ENCODE measurements at regions not wholly inside any gene's neighbourhood (a gene's known extent, or its start where the extent isn't known, plus 50 kb on each side); places are given as distances from the start of the nearest gene placed in this dataset.

- H3K36me3 ChIP-seq (ENCODE audit: control insufficient read depth in 2 of 2, insufficient read depth in 2 of 2, low read length in 1 of 2) = no peaks in the 10 kb centered on the region
- TF ChIP-seq MEF2A (IDR thresholded peaks at IDR 0.05; ENCODE audit: insufficient read depth, low read depth, low read length) (no peak), BRCA1 (IDR thresholded peaks at IDR 0.05; ENCODE audit: low read depth, low read length) (no peak), RBBP5 (conservative IDR thresholded peaks at IDR 0.05) (no peak), PAX5 (IDR thresholded peaks at IDR 0.05; ENCODE audit: borderline replicate concordance, low read depth, low read length) (no peak), PAX8 (IDR thresholded peaks at IDR 0.05) (no peak), TCF12 (IDR thresholded peaks at IDR 0.05; ENCODE audit: low read depth, low read length) (no peak), ZBTB33 (IDR thresholded peaks at IDR 0.05) (no peak), RAD51 (IDR thresholded peaks at IDR 0.05) (no peak), FOXM1 (IDR thresholded peaks at IDR 0.05; ENCODE audit: low read depth, low read length) (no peak), IKZF1 (conservative IDR thresholded peaks at IDR 0.05) (no peak), NR2F1 (conservative IDR thresholded peaks at IDR 0.05) (no peak), KLF5 (IDR thresholded peaks at IDR 0.05; ENCODE audit: partially characterized antibody) (no peak), HDGF (IDR thresholded peaks at IDR 0.05) (no peak)
- TF ChIP-seq, protein P1, sequence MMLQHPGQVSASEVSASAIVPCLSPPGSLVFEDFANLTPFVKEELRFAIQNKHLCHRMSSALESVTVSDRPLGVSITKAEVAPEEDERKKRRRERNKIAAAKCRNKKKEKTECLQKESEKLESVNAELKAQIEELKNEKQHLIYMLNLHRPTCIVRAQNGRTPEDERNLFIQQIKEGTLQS (IDR thresholded peaks at IDR 0.05; ENCODE audit: borderline replicate concordance, extremely low read depth, low read depth, low read length) = no peak
- TF ChIP-seq, protein P2, sequence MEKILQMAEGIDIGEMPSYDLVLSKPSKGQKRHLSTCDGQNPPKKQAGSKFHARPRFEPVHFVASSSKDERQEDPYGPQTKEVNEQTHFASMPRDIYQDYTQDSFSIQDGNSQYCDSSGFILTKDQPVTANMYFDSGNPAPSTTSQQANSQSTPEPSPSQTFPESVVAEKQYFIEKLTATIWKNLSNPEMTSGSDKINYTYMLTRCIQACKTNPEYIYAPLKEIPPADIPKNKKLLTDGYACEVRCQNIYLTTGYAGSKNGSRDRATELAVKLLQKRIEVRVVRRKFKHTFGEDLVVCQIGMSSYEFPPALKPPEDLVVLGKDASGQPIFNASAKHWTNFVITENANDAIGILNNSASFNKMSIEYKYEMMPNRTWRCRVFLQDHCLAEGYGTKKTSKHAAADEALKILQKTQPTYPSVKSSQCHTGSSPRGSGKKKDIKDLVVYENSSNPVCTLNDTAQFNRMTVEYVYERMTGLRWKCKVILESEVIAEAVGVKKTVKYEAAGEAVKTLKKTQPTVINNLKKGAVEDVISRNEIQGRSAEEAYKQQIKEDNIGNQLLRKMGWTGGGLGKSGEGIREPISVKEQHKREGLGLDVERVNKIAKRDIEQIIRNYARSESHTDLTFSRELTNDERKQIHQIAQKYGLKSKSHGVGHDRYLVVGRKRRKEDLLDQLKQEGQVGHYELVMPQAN (conservative IDR thresholded peaks at IDR 0.05) = no peak
- TF ChIP-seq, protein P3, sequence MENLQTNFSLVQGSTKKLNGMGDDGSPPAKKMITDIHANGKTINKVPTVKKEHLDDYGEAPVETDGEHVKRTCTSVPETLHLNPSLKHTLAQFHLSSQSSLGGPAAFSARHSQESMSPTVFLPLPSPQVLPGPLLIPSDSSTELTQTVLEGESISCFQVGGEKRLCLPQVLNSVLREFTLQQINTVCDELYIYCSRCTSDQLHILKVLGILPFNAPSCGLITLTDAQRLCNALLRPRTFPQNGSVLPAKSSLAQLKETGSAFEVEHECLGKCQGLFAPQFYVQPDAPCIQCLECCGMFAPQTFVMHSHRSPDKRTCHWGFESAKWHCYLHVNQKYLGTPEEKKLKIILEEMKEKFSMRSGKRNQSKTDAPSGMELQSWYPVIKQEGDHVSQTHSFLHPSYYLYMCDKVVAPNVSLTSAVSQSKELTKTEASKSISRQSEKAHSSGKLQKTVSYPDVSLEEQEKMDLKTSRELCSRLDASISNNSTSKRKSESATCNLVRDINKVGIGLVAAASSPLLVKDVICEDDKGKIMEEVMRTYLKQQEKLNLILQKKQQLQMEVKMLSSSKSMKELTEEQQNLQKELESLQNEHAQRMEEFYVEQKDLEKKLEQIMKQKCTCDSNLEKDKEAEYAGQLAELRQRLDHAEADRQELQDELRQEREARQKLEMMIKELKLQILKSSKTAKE (IDR thresholded peaks at IDR 0.05; ENCODE audit: low read depth, poor library complexity, severe bottlenecking) = no peak
- intact Hi-C loops (cut with micrococcal nuclease; ENCODE audit: unreplicated experiment) = no loop called here
- no peaks in the 10 kb centered on the region for H3K9me3 ChIP-seq (replicated peaks; ENCODE audit: control insufficient read depth, insufficient read depth, low read length)
- no peak for ATAC-seq
- no peaks in the 10 kb centered on the region for H3K27me3 ChIP-seq (replicated peaks in 1 of 2; ENCODE audit: control insufficient read depth in 2 of 2, insufficient read depth in 2 of 2, low read length in 1 of 2)
- H3K27ac ChIP-seq (ENCODE audit: control insufficient read depth, insufficient read depth) = no peak overlapping the region
- SMC1A ChIA-PET (ENCODE audit: uncharacterized antibody, unreplicated experiment) = no interaction called here
- POLR2A ChIA-PET = no interaction called here
- no peaks in the 10 kb centered on the region for H3K4me1 ChIP-seq (ENCODE audit: control insufficient read depth, insufficient read depth, low read length)
- H3K4me3 ChIP-seq = no peak overlapping the region
- no peak overlapping the region for H3K9ac ChIP-seq (ENCODE audit: control insufficient read depth, insufficient read depth, low read length)
- no peak overlapping the region for H2AFZ ChIP-seq (ENCODE audit: control insufficient read depth, low read depth, low read length)
- in situ Hi-C loops (cut with MboI) = no loop called here
- BruUV-seq (replicated peaks) = no TSS peak
- H4K20me1 ChIP-seq (ENCODE audit: control insufficient read depth, insufficient read depth) = no peaks in the 10 kb centered on the region
- no peaks in the 10 kb centered on the region for H3K79me2 ChIP-seq (ENCODE audit: control insufficient read depth, insufficient read depth, low read length)
- CTCF ChIA-PET = interaction anchor here (1.3 to 2.7 kb wide), 2 partner anchors 13 to 32 kb away, joined by 3 to 12 read pairs; no protein-coding TSS in a partner anchor
- no peak for FAIRE-seq
- WGBS (ENCODE audit: insufficient coverage, insufficient replicate concordance, low lambda C conversion rate, missing lambda C conversion rate) = 18% methylated on average over 4 of the region's 4 CpGs
- no peak overlapping the region for H3K4me2 ChIP-seq (ENCODE audit: control insufficient read depth, insufficient read depth)
- no peak for DNase-seq (ENCODE audit: low read depth, low spot score)
- RAD21 ChIA-PET (ENCODE audit: unreplicated experiment) = no interaction called here
Observed at GRCh38 chr2:18209934-18210639, 331.6 kb downstream of the KCNS3 start.
